HFFc6 (cell line): ENCODE measurements at regions not wholly inside any gene's neighbourhood (a gene's known extent, or its start where the extent isn't known, plus 50 kb on each side); places are given as distances from the start of the nearest gene placed in this dataset.

Experiments used
- DNase-seq: peaks from one replicate; pipeline ENCODE4 v3.0.0-alpha.2; 2018
- H3K27ac Mint-ChIP-seq: 2 replicates; pipeline ENCODE4 v1.8.0; 2020; ENCODE audit warnings: mild to moderate bottlenecking, mixed read lengths
- H3K27me3 Mint-ChIP-seq: 2 replicates; pipeline ENCODE4 v1.8.0; 2021; ENCODE audit warnings: mild to moderate bottlenecking, moderate library complexity, mixed read lengths; ENCODE audit not compliant: insufficient read depth
- H3K36me3 Mint-ChIP-seq: 2 replicates; pipeline ENCODE4 v1.8.0; 2021; ENCODE audit warnings: low read depth, mixed read lengths
- H3K4me1 Mint-ChIP-seq: 2 replicates; pipeline ENCODE4 v1.8.0; 2020; ENCODE audit warnings: low read depth, mixed read lengths
- H3K4me3 Mint-ChIP-seq: 2 replicates; pipeline ENCODE4 v1.8.0; 2020; ENCODE audit warnings: mild to moderate bottlenecking, moderate library complexity, mixed read lengths
- H3K9me3 Mint-ChIP-seq: 2 replicates; pipeline ENCODE4 v1.8.0; 2020; ENCODE audit warnings: mild to moderate bottlenecking, mixed read lengths
- TF ChIP-seq, protein P1 (sequence below): fragments of 200-600 bp; sonication (generic); IDR thresholded peaks from 2 replicates; pipeline ENCODE4 v1.5.0; 2021; ENCODE audit warnings: antibody characterized with exemption, mild to moderate bottlenecking

DNA sequence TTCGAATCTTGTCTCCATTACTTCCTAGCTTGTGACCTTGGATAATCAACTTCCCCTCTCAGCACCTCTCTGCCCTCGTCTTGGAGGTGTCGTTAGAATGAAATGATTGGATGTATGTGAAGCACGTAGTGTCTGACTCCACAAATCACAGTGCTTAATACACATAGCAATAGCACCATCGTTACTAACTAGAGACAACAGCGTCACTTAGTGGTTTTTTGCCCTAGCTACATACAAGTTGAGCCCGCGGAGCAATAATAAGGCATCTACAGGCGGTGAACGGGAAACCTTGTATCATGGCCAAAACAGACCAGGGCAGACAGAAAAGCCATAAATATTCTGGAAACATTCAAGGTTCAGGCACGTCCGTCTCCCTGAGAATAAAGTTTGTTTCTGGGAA lies 154.9 kb downstream of the ASCL4 start:
- Mint-ChIP-seq H3K27me3 (no peaks in the 10 kb centered on the region), H3K4me1 (no peaks in the 10 kb centered on the region), H3K27ac (no peak overlapping the region), H3K36me3 (no peaks in the 10 kb centered on the region), H3K4me3 (no peak overlapping the region), H3K9me3 (peaks cover 30% of the 10 kb centered on the region)
- no peak for DNase-seq
- TF ChIP-seq, protein P1, sequence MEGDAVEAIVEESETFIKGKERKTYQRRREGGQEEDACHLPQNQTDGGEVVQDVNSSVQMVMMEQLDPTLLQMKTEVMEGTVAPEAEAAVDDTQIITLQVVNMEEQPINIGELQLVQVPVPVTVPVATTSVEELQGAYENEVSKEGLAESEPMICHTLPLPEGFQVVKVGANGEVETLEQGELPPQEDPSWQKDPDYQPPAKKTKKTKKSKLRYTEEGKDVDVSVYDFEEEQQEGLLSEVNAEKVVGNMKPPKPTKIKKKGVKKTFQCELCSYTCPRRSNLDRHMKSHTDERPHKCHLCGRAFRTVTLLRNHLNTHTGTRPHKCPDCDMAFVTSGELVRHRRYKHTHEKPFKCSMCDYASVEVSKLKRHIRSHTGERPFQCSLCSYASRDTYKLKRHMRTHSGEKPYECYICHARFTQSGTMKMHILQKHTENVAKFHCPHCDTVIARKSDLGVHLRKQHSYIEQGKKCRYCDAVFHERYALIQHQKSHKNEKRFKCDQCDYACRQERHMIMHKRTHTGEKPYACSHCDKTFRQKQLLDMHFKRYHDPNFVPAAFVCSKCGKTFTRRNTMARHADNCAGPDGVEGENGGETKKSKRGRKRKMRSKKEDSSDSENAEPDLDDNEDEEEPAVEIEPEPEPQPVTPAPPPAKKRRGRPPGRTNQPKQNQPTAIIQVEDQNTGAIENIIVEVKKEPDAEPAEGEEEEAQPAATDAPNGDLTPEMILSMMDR, result no peak

DNA sequence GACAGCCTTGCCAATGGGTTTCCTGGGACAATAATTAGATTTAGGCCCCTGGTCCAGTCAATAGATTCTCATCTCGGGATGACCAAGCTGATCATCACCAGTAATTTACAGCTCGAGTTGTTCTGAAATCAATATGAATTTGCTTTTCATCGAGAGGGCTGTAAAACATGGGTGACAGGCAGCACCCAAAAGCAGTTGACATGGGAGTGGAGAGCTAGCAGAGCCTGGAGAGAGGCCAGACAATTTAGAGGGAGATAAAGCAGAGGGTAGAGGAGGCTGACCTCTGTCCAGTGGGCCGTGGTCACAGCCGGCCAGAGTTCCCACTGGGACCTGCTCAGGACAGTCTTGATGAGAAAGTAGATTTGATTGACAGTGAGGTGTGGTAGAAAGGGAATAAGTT lies 157.3 kb downstream of the ASCL4 start:
- Mint-ChIP-seq H3K36me3 (no peaks in the 10 kb centered on the region), H3K27me3 (no peaks in the 10 kb centered on the region; the same call in 1 of the 2 replicates)
- TF ChIP-seq, protein P1, result no peak

DNA sequence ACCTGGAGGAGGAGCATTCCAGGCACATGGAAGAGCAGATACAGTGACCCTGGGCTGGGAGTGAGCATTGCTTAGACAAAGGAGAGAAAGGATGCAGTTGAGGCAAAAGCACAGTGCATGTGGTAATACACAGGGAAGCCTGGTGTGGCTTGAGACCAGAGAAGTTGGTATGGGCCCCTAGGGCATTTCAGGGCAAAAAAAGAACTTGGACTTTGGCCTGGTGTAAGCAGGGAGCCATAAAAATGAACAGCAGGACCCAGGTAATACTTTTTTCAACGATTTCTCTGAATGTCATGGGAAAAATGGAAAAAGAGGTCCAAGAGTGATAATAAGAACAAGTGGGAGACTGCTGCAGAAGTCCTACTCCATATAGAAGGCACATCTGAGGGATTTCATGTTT lies 163.9 kb downstream of the ASCL4 start:
- Mint-ChIP-seq H3K9me3 (peaks cover 47% of the 10 kb centered on the region), H3K4me1 (no peaks in the 10 kb centered on the region), H3K36me3 (no peaks in the 10 kb centered on the region), H3K27me3 (peaks cover 2% of the 10 kb centered on the region; the same call in 1 of the 2 replicates), H3K27ac (no peak overlapping the region), H3K4me3 (no peak overlapping the region)
- DNase-seq, result no peak
- TF ChIP-seq, protein P1, result no peak

More for the DNA sequence above, 157.3 kb downstream of the ASCL4 start:
- H3K27ac Mint-ChIP-seq, result no peak overlapping the region
- H3K4me1 Mint-ChIP-seq, result no peaks in the 10 kb centered on the region
- DNase-seq, result no peak
- H3K4me3 Mint-ChIP-seq, result no peak overlapping the region
- H3K9me3 Mint-ChIP-seq, result peaks cover 48% of the 10 kb centered on the region

DNA sequence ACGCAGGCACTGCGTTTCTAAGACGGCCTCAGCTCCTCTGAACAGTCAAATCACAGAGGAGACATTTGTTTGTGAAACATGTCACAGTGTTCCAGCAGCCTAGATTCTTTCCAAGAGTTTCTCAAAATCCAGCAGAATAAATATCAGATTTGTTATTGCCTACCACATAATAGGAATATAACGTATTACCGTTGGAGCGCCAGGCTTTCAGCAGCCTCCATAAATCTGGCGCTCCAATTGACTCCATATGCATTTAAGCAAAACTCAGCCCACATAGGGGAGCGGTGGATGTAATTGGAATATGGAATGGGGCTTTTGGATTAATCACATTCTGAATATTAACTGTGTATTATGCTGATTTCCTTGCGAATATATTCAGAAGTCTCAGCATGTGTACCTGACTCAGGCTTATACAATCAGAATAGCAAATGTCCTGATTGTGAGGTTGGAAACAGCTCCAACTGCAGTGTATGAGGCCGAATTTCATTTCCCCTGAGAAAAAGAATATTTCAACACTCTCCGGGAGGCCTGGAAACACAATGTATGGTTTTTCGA lies 174.0 kb downstream of the ASCL4 start:
- peaks cover 6% of the 10 kb centered on the region; the same call in 1 of the 2 replicates for H3K36me3 Mint-ChIP-seq
- no peak for DNase-seq
- H3K27me3 Mint-ChIP-seq, result peaks cover 2% of the 10 kb centered on the region; the same call in 1 of the 2 replicates
- H3K4me1 Mint-ChIP-seq, result no peaks in the 10 kb centered on the region
- peaks cover 51% of the 10 kb centered on the region for H3K9me3 Mint-ChIP-seq
- TF ChIP-seq, protein P1, result no peak
- no peak overlapping the region for H3K4me3 Mint-ChIP-seq
- H3K27ac Mint-ChIP-seq, result no peak overlapping the region

DNA sequence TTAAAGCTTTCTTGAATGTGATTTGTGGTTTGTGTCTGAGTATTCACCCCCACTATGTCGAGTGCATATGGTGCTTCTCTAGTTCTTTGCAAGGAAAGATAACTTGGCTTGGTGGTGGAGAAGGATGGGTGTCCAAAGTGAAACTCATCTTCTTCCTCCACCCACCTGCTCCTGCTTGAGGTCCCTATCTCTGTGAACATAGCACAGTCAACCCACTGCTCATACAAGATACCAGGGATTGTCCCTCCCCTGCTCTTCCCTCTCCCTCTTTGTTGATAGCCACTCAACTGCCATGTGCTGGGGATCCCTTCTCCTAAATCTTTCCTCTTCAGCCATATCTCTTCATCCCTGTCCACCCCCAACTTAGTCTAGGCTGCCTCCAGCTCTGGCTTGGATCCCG lies 176.5 kb downstream of the ASCL4 start:
- Mint-ChIP-seq H3K4me3 (no peak overlapping the region), H3K4me1 (no peaks in the 10 kb centered on the region), H3K27ac (no peak overlapping the region), H3K27me3 (peaks cover 2% of the 10 kb centered on the region; the same call in 1 of the 2 replicates), H3K36me3 (peaks cover 13% of the 10 kb centered on the region; the same call in 1 of the 2 replicates), H3K9me3 (peaks cover 55% of the 10 kb centered on the region)
- TF ChIP-seq, protein P1, result no peak
- no peak for DNase-seq
